Upper lobe of left lung (tissue), 6 donors: ENCODE measurements at regions not wholly inside any gene's neighbourhood (a gene's known extent, or its start where the extent isn't known, plus 50 kb on each side); places are given as distances from the start of the nearest gene placed in this dataset.

ENCODE experiments used
- ATAC-seq, 2 donors: fragments of 200-7000 bp; cut with Tn5 transposase; one replicate each; pipeline ENCODE4 v1.9.1; 2022; ENCODE audit warnings: mild to moderate bottlenecking in 2 of 2, moderate library complexity in 2 of 2; ENCODE audit not compliant: low FRiP score in 2 of 2
- DNase-seq, 2 donors: peaks; one replicate each; pipeline ENCODE4 v3.0.0-alpha.2; 2019 to 2020
- H3K27ac ChIP-seq, 4 donors: fragments of 200-600 bp; sonication (generic); one replicate each; pipeline ENCODE4 v1.5.1; 2016 to 2019
- H3K27me3 ChIP-seq, 4 donors: fragments of 200-600 bp; sonication (generic); one replicate each; pipeline ENCODE4 v1.5.1; 2017 to 2019
- H3K36me3 ChIP-seq, 4 donors: fragments of 200-600 bp; sonication (generic); one replicate each; pipeline ENCODE4 v1.5.1; 2016 to 2019
- H3K4me1 ChIP-seq, 4 donors: fragments of 200-600 bp; sonication (generic); one replicate each; pipeline ENCODE4 v1.5.1; 2018 to 2019
- H3K4me3 ChIP-seq, 4 donors: fragments of 200-600 bp; sonication (generic); one replicate each; pipeline ENCODE4 v1.5.1; 2017 to 2019; ENCODE audit warnings: mild to moderate bottlenecking in 2 of 4, moderate library complexity in 1 of 4
- H3K9me3 ChIP-seq, 4 donors: fragments of 200-600 bp; sonication (generic); one replicate each; pipeline ENCODE4 v1.5.1; 2018 to 2019
- EP300 ChIP-seq, 4 donors: sonication (generic); formaldehyde crosslinking; IDR thresholded peaks; one replicate each; pipeline ENCODE4 v1.5.1; 2017; ENCODE audit warnings: antibody characterized with exemption in 4 of 4, control low read depth in 2 of 4
- POLR2A ChIP-seq, 4 donors: fragments of 450-650 bp; IDR thresholded peaks; one replicate each; pipeline ENCODE4 v1.5.1; 2016 to 2017; ENCODE audit warnings: antibody characterized with exemption in 4 of 4, mild to moderate bottlenecking in 2 of 4
- POLR2AphosphoS5 ChIP-seq, 2 donors: sonication (generic); formaldehyde crosslinking; IDR thresholded peaks; one replicate each; pipeline ENCODE4 v1.5.1; 2017; ENCODE audit warnings: antibody characterized with exemption in 2 of 2
- WGBS, 2 donors: methylation state at CpG; one replicate each; pipeline ENCODE4 v1.1.5; 2017 to 2018; 5-methylcytosine and 5-hydroxymethylcytosine counted together
- TF ChIP-seq, protein P1 (sequence below), 6 experiments: fragments of 450-650 bp in 4 of 6; fragments of 200-600 bp in 2 of 6; sonication (generic) in 2 of 6; IDR thresholded peaks; one replicate each; pipeline ENCODE4 v1.5.1; 2016 to 2019; ENCODE audit warnings: antibody characterized with exemption in 6 of 6
- donor health status: DM: no; HTN: no; CAD: no; lungs with moderate emphysema.
- donor health status: DM: no; HTN: yes; CAD: no; lungs with severe emphysema.

DNA sequence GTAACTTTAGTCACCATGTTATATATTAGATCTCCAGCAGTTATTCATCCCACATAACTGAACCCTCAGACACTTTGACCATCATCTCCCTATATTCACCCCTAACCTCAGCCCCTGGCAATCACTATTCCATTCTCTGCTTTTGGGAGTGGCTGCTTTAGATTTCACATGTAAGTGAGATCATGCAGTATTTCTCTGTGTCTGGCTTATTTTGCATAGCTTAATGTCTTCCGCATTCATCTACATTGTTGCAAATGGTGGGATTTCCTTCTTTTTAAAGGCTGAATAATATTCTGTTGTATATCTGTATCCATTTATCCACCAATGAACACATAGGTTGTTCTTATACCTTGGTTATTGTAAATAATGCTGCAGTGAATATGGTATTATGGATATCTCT is 411.6 kb upstream of the ZEB2 start:
- TF ChIP-seq EP300 (IDR thresholded peaks at IDR 0.05), result no peak
- TF ChIP-seq POLR2A (IDR thresholded peaks at IDR 0.05), result no peak
- TF ChIP-seq, protein P1, sequence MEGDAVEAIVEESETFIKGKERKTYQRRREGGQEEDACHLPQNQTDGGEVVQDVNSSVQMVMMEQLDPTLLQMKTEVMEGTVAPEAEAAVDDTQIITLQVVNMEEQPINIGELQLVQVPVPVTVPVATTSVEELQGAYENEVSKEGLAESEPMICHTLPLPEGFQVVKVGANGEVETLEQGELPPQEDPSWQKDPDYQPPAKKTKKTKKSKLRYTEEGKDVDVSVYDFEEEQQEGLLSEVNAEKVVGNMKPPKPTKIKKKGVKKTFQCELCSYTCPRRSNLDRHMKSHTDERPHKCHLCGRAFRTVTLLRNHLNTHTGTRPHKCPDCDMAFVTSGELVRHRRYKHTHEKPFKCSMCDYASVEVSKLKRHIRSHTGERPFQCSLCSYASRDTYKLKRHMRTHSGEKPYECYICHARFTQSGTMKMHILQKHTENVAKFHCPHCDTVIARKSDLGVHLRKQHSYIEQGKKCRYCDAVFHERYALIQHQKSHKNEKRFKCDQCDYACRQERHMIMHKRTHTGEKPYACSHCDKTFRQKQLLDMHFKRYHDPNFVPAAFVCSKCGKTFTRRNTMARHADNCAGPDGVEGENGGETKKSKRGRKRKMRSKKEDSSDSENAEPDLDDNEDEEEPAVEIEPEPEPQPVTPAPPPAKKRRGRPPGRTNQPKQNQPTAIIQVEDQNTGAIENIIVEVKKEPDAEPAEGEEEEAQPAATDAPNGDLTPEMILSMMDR (IDR thresholded peaks at IDR 0.05), result no peak
- TF ChIP-seq POLR2AphosphoS5 (IDR thresholded peaks at IDR 0.05), result no peak
- ATAC-seq, result no peak
- DNase-seq, result no peak
- Histone ChIP-seq H3K36me3 (no peaks in the 10 kb centered on the region), H3K27ac (no peak overlapping the region), H3K9me3 (peaks cover 0 to 3% (median 0%) of the 10 kb centered on the region in 4 donors), H3K27me3 (no peaks in the 10 kb centered on the region), H3K4me3 (no peak overlapping the region), H3K4me1 (no peaks in the 10 kb centered on the region)
- WGBS, 2 donors, result 97 to 100% methylated on average over 1 of the region's 1 CpG

DNA sequence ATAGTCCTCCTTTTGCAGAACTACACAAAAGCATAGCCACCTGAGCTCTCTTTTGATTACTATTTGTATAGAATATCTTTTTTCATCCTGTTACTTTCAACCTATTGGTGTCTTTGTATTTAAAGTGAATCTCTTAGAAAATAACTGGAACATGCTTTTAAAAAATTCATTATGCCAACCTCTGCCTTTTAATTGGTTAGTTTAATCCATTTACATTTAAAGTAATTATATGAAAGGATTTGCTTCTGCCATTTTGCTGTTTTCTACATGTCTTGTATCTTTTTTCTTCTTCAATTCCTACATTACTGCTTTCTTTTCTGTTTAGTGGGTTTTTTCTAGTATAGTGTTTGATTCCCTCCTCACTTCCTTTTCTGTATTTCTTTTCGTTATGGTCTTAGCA is 407.5 kb upstream of the ZEB2 start:
- DNase-seq (no peak), ATAC-seq (no peak)
- no peak overlapping the region for H3K4me3 ChIP-seq
- peaks cover 0 to 3% (median 0%) of the 10 kb centered on the region in 4 donors for H3K9me3 ChIP-seq
- H3K27ac ChIP-seq, result no peak overlapping the region
- no peaks in the 10 kb centered on the region for H3K4me1 ChIP-seq
- H3K36me3 ChIP-seq, result no peaks in the 10 kb centered on the region
- TF ChIP-seq, protein P1 (IDR thresholded peaks at IDR 0.05), result no peak
- TF ChIP-seq POLR2AphosphoS5 (IDR thresholded peaks at IDR 0.05), result no peak
- TF ChIP-seq POLR2A (IDR thresholded peaks at IDR 0.05), result no peak
- TF ChIP-seq EP300 (IDR thresholded peaks at IDR 0.05), result no peak
- WGBS, 2 donors, result 89 to 91% methylated on average over 1 of the region's 1 CpG
- no peaks in the 10 kb centered on the region for H3K27me3 ChIP-seq

DNA sequence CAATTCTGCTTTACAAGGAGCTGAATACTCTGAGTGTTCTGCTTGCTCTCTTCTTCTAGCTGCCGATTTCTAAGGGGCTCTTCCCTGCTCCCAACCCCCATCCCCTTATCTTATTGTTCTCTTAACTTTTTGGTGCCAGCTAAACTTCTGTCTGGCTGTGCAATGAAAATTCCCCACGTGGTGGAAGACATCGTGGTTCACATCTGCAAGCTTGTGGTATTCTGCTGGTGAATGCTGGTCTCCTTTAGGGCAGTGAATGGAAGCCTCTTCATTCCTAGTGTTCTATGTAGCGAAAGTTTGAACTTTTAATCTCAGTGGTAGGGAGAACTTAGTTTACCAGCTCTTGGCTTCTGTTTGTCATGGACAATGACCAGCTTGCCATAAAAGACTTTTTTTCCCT is 406.0 kb upstream of the ZEB2 start:
- Histone ChIP-seq H3K36me3 (no peaks in the 10 kb centered on the region), H3K4me3 (no peak overlapping the region), H3K27me3 (no peaks in the 10 kb centered on the region), H3K9me3 (peaks cover 0 to 3% (median 0%) of the 10 kb centered on the region in 4 donors), H3K27ac (no peak overlapping the region), H3K4me1 (no peaks in the 10 kb centered on the region)
- DNase-seq (no peak), ATAC-seq (no peak)
- WGBS, 2 donors, result 67 to 73% methylated on average over 4 of the region's 4 CpGs
- TF ChIP-seq EP300 (IDR thresholded peaks at IDR 0.05) (no peak), POLR2AphosphoS5 (IDR thresholded peaks at IDR 0.05) (no peak), POLR2A (IDR thresholded peaks at IDR 0.05) (no peak)
- TF ChIP-seq, protein P1 (IDR thresholded peaks at IDR 0.05), result no peak

DNA sequence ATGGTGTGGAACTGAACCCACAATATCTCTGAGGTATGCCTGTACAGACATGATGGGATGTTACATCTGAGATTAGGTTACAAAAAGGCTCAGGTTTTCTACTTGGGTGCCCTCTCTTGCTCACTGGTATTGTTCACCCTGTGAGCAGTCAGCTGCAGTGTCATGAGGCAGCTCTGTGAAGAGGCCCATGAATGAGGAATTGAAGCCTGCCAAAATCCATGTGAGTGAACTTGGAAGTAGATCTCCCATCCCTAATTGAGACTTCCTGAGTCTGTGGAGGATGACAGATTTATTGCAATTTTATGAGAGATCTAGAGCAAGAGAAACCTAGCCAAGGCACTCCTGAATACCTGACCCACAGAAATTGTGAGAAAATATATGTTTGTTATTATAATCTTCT is 404.9 kb upstream of the ZEB2 start:
- H3K36me3 ChIP-seq, result no peaks in the 10 kb centered on the region
- TF ChIP-seq EP300 (IDR thresholded peaks at IDR 0.05), result no peak
- TF ChIP-seq POLR2AphosphoS5 (IDR thresholded peaks at IDR 0.05), result no peak
- TF ChIP-seq, protein P1 (IDR thresholded peaks at IDR 0.05), result no peak
- TF ChIP-seq POLR2A (IDR thresholded peaks at IDR 0.05), result no peak
- DNase-seq, result no peak
- H3K27me3 ChIP-seq, result no peaks in the 10 kb centered on the region
- no peaks in the 10 kb centered on the region for H3K4me1 ChIP-seq
- H3K4me3 ChIP-seq, result no peak overlapping the region
- H3K27ac ChIP-seq, result no peak overlapping the region
- no peak for ATAC-seq
- peaks cover 0 to 3% (median 0%) of the 10 kb centered on the region in 4 donors for H3K9me3 ChIP-seq

DNA sequence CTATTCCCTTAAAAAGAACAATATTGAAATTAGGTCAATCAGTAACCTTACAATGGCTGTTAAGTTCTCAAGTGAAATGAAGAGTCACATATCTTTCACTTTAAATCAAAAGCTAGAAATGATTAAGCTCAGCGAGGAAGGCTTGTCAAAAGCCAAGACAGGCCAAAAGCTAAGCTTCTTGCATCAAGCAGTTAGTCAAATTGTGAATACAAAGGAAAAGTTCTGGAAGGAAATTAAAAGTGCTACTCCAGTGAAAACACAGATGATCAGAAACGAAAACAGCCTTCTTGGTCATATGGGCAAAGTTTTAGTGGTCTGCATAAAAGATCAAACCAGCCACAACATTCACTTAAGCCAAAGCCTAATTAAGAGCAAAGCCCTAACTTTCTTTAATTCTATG is 402.6 kb upstream of the ZEB2 start:
- peaks cover 0 to 3% (median 0%) of the 10 kb centered on the region in 4 donors for H3K9me3 ChIP-seq
- no peaks in the 10 kb centered on the region for H3K27me3 ChIP-seq
- H3K4me1 ChIP-seq, result no peaks in the 10 kb centered on the region
- no peak for ATAC-seq
- no peak overlapping the region for H3K27ac ChIP-seq
- H3K36me3 ChIP-seq, result no peaks in the 10 kb centered on the region
- H3K4me3 ChIP-seq, result no peak overlapping the region
- TF ChIP-seq, protein P1 (IDR thresholded peaks at IDR 0.05), result no peak
- TF ChIP-seq POLR2A (IDR thresholded peaks at IDR 0.05) (no peak), POLR2AphosphoS5 (IDR thresholded peaks at IDR 0.05) (no peak), EP300 (IDR thresholded peaks at IDR 0.05) (no peak)
- 68 to 78% methylated on average over 2 of the region's 2 CpGs for WGBS, 2 donors
- DNase-seq, result no peak
